Tibial nerve (tissue), 4 donors: ENCODE measurements at regions not wholly inside any gene's neighbourhood (a gene's known extent, or its start where the extent isn't known, plus 50 kb on each side); places are given as distances from the start of the nearest gene placed in this dataset.
A peak's percentile ranks its signal among the peaks of the same experiment; 100 is the strongest.

Experiments
- DNase-seq, 2 donors: peaks; one replicate each; pipeline ENCODE4 v3.0.0-alpha.2; 2019; ENCODE audit warnings: low spot score in 2 of 2
- H3K27ac ChIP-seq, 4 donors: fragments of 200-600 bp; sonication (generic) in 3 of 4; one replicate each; pipeline ENCODE4 v1.5.1; 2017 to 2019; ENCODE audit warnings: mild to moderate bottlenecking in 1 of 4
- H3K27me3 ChIP-seq, 2 donors: fragments of 200-600 bp; sonication (generic) in 1 of 2; one replicate each; pipeline versions ENCODE4 v1.5.1 to v1.6.0; 2017 to 2019
- H3K36me3 ChIP-seq, 3 donors: fragments of 200-600 bp; sonication (generic); one replicate each; pipeline ENCODE4 v1.5.1; 2018 to 2019
- H3K4me1 ChIP-seq, 4 donors: fragments of 200-600 bp; sonication (generic) in 3 of 4; one replicate each; pipeline ENCODE4 v1.5.1; 2017 to 2019
- H3K4me3 ChIP-seq, 4 donors: fragments of 200-600 bp; sonication (generic) in 3 of 4; one replicate each; pipeline ENCODE4 v1.5.1; 2017 to 2019; ENCODE audit warnings: mild to moderate bottlenecking in 1 of 4, moderate library complexity in 1 of 4
- H3K9me3 ChIP-seq, 4 donors: fragments of 200-600 bp; sonication (generic) in 3 of 4; one replicate each; pipeline ENCODE4 v1.5.1; 2017 to 2019
- CTCF ChIP-seq, 5 experiments: fragments of 200-600 bp in 3 of 5; fragments of 450-650 bp in 2 of 5; sonication (generic) in 3 of 5; IDR thresholded peaks; one replicate each; pipeline ENCODE4 v1.5.1; 2016 to 2019; ENCODE audit warnings: antibody characterized with exemption in 5 of 5, mild to moderate bottlenecking in 3 of 5, moderate library complexity in 2 of 5
- EP300 ChIP-seq, 2 donors: sonication (generic); formaldehyde crosslinking; IDR thresholded peaks; one replicate each; pipeline ENCODE4 v1.6.1; 2017; ENCODE audit warnings: antibody characterized with exemption in 2 of 2, mild to moderate bottlenecking in 1 of 2
- POLR2A ChIP-seq, 2 donors: fragments of 450-650 bp; IDR thresholded peaks; one replicate each; pipeline ENCODE4 v1.6.1; 2017; ENCODE audit warnings: antibody characterized with exemption in 2 of 2, mild to moderate bottlenecking in 2 of 2, moderate library complexity in 2 of 2
- WGBS, 2 donors: methylation state at CpG; one replicate each; pipeline ENCODE4 v1.1.5; 2018; 5-methylcytosine and 5-hydroxymethylcytosine counted together

- WGBS, 2 donors = 79 to 81% methylated on average over 3 of the region's 3 CpGs
- no peaks in the 10 kb centered on the region for H3K27me3 ChIP-seq
These were observed 368.9 kb downstream of the PID1 start for GRCh38 chr2:228902176-228902575.

GRCh38 chr2:228901531-228901930 is 369.6 kb downstream of the PID1 start:
- Histone ChIP-seq H3K27me3 (no peaks in the 10 kb centered on the region), H3K4me3 (no peak overlapping the region), H3K36me3 (no peaks in the 10 kb centered on the region), H3K4me1 (no peaks in the 10 kb centered on the region), H3K27ac (no peak overlapping the region), H3K9me3 (peaks cover 0 to 12% (median 0%) of the 10 kb centered on the region in 4 donors)
- DNase-seq = no peak
- no peak for TF ChIP-seq CTCF (IDR thresholded peaks at IDR 0.05)
- no peak for TF ChIP-seq POLR2A (IDR thresholded peaks at IDR 0.05)
- TF ChIP-seq EP300 (IDR thresholded peaks at IDR 0.05) = no peak
- 75 to 79% methylated on average over 1 of the region's 1 CpG for WGBS, 2 donors

More at GRCh38 chr2:228902176-228902575, 368.9 kb downstream of the PID1 start:
- no peaks in the 10 kb centered on the region for H3K36me3 ChIP-seq
- TF ChIP-seq POLR2A (IDR thresholded peaks at IDR 0.05) (no peak), EP300 (IDR thresholded peaks at IDR 0.05) (no peak), CTCF (IDR thresholded peaks at IDR 0.05) (no peak)
- no peaks in the 10 kb centered on the region for H3K4me1 ChIP-seq
- no peak overlapping the region for H3K27ac ChIP-seq
- DNase-seq = no peak
- H3K4me3 ChIP-seq = no peak overlapping the region
- peaks cover 0 to 10% (median 0%) of the 10 kb centered on the region in 4 donors for H3K9me3 ChIP-seq

GRCh38 chr2:228878138-228878537 is 392.9 kb downstream of the PID1 start:
- Histone ChIP-seq H3K27me3 (no peaks in the 10 kb centered on the region), H3K4me1 (peaks cover 0 to 5% (median 0%) of the 10 kb centered on the region in 4 donors), H3K4me3 (no peak overlapping the region), H3K9me3 (peaks cover 0 to 6% (median 0%) of the 10 kb centered on the region in 4 donors), H3K36me3 (no peaks in the 10 kb centered on the region), H3K27ac (no peak overlapping the region)
- TF ChIP-seq EP300 (IDR thresholded peaks at IDR 0.05) (no peak), CTCF (IDR thresholded peaks at IDR 0.05) (no peak), POLR2A (IDR thresholded peaks at IDR 0.05) (no peak)
- 87 to 94% methylated on average over 1 of the region's 1 CpG for WGBS, 2 donors
- DNase-seq = no peak

GRCh38 chr2:228876276-228876675 is 394.8 kb downstream of the PID1 start:
- Histone ChIP-seq H3K27ac (no peak overlapping the region), H3K27me3 (no peaks in the 10 kb centered on the region), H3K9me3 (peaks cover 0 to 3% (median 0%) of the 10 kb centered on the region in 4 donors), H3K36me3 (no peaks in the 10 kb centered on the region), H3K4me3 (no peak overlapping the region), H3K4me1 (peaks cover 0 to 5% (median 0%) of the 10 kb centered on the region in 4 donors)
- WGBS, 2 donors = 58 to 77% methylated on average over 2 of the region's 2 CpGs
- DNase-seq = no peak
- TF ChIP-seq EP300 (IDR thresholded peaks at IDR 0.05) = no peak
- TF ChIP-seq POLR2A (IDR thresholded peaks at IDR 0.05) = no peak
- no peak for TF ChIP-seq CTCF (IDR thresholded peaks at IDR 0.05)

GRCh38 chr2:228875152-228875900 is 395.8 kb downstream of the PID1 start:
- Histone ChIP-seq H3K36me3 (no peaks in the 10 kb centered on the region), H3K27ac (peak overlapping the region in 1 of 4 donors; percentile 16), H3K4me3 (no peak overlapping the region), H3K9me3 (peaks cover 0 to 3% (median 0%) of the 10 kb centered on the region in 4 donors), H3K27me3 (no peaks in the 10 kb centered on the region), H3K4me1 (peaks cover 0 to 5% (median 0%) of the 10 kb centered on the region in 4 donors)
- no peak for TF ChIP-seq CTCF (IDR thresholded peaks at IDR 0.05)
- TF ChIP-seq EP300 (IDR thresholded peaks at IDR 0.05) = no peak
- no peak for TF ChIP-seq POLR2A (IDR thresholded peaks at IDR 0.05)
- 23 to 28% methylated on average over 5 of the region's 5 CpGs for WGBS, 2 donors
- no peak for DNase-seq
